GM21723 (cell line): ENCODE measurements at regions not wholly inside any gene's neighbourhood (a gene's known extent, or its start where the extent isn't known, plus 50 kb on each side); places are given as distances from the start of the nearest gene placed in this dataset.
"Not testable (repeated sequence)": the region's sequence is repeated elsewhere in the genome, so short reads cannot be mapped to it uniquely, and the experiment has no call there.

Source experiments
- ATAC-seq: cut with Tn5 transposase; IDR thresholded peaks from one replicate; pipeline ENCODE4 v1.9.1; 2021; ENCODE audit warnings: mild to moderate bottlenecking, moderate library complexity; ENCODE audit not compliant: unreplicated experiment

- no peak for ATAC-seq
Measured at GRCh38 chr10:63910806-63911205, 389.6 kb downstream of the REEP3 start.

- ATAC-seq, result no peak
Measured at GRCh38 chr10:63915240-63915639, 394.0 kb downstream of the REEP3 start.

DNA sequence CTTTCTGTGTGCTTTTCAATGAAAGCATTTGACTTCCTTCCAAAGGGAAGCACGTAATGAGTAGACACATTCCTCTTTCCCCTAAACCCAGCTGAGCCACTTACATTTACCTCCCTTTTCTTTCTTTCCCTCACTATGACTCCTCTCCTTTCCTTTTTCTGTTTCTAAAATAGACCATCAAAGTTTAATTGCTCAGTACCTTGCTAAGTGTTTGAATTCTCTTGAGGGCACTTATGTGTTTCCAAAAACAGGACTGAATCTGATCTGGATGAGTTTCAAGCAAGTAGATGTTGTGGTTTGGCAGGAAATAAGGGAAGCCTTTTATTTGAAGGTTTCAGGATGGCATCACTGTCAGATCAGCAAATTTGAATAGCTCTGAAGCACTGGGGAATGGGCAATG is 396.2 kb downstream of the REEP3 start:
- no peak for ATAC-seq

DNA sequence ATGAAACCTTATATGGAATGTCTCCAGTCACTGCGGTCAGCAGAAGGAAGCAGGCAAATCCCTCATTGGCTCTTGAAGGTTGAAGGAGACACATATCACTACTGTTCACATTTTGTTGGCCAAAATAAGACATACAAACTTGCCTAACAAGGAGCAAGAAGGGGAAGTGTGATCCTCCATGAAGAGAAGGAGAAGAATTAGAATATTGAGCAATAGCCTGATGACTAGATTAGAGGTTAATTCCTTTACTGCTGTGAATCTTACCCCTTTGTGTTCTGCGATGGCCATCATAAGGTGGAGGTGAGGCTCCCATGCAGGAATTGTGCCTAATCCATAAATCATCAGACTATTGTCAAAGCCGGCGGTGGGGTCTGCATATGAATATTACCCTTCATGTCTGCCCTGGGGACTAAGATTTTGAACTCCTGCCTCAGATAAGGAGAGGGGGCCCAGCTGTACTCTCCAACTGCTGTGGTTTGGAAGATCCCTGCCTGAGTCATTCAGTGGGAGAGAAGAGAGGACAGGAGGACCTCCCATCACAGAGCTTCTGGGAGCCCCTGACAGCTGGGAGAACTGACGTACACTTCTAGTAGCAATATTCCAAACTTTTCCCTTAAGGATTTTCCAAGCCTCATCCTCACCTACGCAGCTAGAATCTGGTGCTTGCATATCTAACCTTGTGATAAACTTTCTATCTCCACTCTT is 398.5 kb downstream of the REEP3 start:
- ATAC-seq, result no peak

DNA sequence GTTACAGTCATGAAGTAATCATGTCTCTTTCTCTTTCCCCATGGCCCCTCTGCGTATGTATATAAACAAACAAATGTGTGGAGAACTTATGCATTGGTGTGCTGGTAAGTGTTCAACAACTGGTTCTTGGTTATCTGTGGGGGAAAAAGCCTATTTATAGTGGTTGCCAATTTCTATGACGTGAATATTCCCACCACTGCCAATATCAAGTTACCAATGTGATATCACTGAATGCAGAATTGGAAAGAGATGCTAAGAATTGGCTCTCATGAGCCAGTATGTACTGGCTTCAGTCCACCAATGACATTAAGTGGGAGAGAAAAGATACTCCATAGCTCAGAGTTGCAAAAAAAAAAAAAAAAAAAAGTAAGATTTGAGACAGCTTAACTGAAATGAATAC is 399.7 kb downstream of the REEP3 start:
- ATAC-seq, result no peak

GRCh38 chr10:63921908-63922467 is 400.8 kb downstream of the REEP3 start:
- ATAC-seq, result no peak

GRCh38 chr10:63922468-63923284 is 401.5 kb downstream of the REEP3 start:
- no peak for ATAC-seq

DNA sequence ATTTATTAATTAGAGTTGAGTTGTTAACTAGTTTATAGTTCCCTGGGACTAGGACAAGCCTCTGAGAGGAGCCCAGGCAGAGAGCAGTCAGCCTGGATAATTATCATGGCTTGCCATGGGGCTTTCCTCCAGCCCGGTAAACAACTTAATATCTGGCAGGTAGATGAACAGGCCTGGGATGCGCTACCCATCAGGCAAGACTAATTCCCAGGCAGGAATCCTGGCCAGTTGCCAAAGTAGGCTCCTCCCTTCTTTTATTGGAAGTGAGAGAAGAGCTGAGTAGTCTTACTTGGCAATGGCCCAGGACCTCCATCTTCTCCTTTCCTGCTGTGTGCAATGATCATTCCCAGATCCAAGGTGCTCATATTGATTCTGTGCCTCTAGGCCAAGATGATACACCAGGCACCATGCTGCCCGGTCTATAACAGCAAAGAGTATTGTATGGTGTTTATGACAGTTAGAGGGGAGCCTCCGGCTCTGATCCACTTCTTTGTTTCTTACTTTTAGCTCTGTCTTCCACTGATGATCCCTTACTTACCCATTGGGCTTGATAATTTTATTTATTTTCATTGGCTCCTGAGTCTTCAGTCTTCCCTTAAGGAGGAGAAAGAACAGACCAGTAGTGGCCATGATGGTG is 408.7 kb downstream of the REEP3 start:
- no peak for ATAC-seq

- no peak for ATAC-seq
Measured at GRCh38 chr10:63930584-63930983, 409.4 kb downstream of the REEP3 start.

DNA sequence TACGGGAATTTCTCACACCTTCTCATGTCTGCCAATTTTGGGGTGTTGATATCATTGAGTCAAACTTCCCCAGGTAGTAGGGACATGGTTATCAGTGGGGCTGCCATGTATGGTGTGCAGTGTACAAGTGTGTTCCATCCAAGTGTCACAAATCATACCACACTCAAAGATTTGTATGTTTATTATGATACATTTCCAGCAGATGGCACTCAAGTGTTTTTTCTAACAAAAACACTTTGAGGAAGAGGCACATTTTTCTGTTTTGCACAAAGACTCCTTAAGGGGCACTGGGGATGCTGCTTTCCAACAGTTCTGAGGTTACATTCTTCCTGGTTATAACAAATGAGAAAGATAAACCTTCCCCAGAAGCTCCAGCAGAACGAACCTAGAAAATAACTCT is 414.5 kb downstream of the REEP3 start:
- no peak for ATAC-seq

DNA sequence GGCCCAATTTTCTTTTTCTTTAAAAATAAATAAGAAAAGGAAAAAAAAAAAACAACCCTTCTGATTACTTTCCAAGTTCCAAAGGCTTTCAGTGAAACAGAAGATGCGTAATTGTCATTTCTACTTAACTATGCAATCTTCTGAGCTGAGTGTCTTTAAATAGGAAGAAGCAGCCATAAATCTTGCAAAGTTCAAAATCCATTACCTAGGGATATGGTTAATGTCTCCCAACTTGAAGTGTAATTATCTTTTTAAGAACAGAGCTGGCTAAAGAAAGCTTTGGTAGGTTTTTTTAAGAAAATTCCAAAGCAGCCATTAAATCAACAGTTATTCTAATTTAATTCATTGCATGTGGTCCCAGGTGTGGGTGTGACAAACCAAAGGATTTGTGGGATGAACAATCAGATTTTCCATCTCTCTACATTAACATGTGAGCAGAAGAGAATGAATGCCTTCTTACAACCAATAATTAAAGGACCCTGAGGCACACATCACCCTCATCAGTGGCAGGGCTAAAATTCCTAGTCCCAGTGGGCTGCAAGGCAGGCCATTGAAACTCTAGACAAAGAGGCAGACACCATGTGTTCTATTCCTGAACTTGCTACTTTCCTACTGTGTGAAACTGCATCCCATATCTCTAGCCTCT is 419.2 kb downstream of the REEP3 start:
- ATAC-seq, result no peak

GRCh38 chr10:63964406-63964805 is 443.2 kb downstream of the REEP3 start:
- ATAC-seq, result no peak

DNA sequence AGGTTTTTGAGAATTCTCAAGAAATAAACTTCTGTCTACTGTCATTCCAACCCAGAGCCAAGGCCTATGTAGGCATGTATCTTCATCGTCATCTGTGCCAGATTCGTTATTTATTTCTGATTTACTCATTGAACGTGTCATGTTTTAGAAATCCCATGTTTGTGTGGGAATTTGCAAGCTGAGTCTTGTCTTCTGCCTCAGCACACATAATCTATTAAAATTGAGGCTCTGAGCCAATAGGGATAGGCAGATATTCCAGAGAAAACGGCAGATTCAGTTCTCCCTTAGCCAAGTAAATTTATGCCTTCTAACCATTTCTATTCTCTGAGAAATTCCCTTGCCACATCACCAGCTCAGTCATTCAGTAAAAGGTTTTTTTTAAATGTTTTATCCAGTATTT is 444.6 kb downstream of the REEP3 start:
- no peak for ATAC-seq

DNA sequence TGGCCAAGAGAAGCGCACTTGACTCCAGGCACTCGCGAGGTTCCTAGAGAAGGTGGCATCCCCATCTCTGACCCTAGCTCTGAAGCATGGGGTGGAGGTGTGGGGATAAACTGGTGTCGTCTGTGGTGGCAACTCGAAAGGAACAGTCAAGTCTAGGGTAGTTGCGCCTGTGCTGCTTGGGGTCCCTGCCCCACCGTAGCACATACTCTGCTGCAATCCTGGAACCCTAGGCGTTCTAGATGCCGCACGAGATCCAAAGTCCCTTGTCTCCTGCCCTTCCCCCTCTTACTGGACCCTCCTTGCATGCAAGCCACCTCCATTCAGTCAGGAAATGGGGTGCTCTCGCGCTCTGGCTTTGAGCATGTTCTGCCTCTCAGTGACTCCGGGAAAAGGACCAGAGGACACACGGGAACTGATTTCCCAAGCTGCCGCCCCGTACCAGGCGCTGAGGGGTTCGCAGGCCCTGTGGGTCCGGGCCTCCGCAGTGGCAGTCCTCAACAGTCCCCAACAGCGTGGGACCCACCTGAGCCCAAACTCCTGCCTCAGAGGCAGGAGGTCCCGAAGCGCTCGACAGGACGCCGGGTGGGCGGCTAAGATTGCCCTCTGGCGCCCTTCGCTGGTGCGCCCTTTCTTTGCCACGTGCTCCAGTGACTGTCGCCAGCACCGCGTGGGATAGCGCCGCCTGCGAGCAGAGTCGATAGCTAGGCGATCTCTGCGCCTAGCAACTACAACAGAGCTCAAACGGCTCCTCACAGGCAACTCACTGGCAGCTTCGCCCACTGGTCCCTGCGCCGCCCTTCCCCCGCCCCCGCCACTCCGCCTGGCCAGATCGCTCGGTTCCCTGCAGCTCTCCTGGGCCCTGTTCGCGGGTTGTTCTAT is 452.0 kb downstream of the REEP3 start:
- no peak for ATAC-seq

DNA sequence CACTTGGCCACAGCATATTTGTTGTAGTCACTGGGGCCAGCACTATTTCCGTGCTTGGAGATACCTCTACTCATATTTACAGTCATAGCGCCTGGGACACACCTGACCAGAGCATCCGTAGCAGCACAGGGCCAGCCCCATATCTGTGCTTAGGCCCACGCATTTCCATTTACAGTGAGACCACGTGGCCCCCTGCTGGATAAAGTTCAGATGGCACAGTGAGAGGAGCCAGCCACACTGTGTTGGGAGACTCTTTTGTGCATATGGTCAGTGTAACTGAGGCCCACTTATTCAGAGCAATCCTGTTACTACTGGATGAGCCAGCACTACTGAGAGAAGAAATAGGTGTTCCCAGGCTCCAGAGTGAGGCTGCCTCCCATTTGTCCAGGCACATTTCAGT is 455.3 kb downstream of the REEP3 start:
- peak; percentile 95 for ATAC-seq

GRCh38 chr10:63977329-63977923 is 456.2 kb downstream of the REEP3 start:
- peak; percentile 73 for ATAC-seq

DNA sequence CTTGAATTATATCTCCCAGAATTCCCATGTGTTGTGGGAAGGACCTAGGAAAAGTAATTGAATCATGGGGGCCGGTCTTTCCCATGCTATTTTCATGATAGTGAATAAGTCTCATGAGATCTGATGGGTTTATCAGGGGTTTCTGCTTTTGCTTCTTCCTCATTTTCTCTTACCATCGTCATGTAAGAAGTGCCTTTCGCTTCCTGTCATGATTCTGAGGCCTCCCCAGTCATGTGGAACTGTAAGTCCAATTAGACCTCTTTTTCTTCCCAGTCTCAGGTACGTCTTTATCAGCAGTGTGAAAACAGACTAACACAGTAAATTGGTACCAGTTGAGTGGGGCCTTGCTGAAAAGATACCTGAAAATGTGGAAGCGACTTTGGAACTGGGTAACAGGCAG is 459.7 kb downstream of the REEP3 start:
- ATAC-seq, result not testable (repeated sequence)

GRCh38 chr10:63984061-63984460 is 462.9 kb downstream of the REEP3 start:
- ATAC-seq, result not testable (repeated sequence)

GRCh38 chr10:63986536-63986935 is 465.3 kb downstream of the REEP3 start:
- ATAC-seq, result no peak

DNA sequence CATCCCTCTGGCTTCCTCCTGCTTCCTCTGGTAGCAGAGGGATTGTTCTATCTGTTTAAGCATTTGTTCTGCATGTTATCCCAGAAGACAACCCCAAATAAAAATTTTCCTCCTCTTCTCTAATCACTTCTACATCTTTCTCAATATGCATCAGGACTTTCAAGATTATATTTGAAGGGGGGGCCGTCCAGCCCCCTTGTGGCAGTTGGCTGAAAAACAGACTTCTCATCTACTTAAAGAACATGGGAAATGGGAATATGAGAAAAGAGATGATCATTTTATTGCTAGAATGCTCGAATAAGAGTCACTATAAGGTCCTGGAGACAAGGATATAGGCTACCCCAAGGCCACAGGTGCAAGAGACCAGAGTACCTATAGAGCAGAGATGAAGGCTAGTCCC is 466.0 kb downstream of the REEP3 start:
- no peak for ATAC-seq
